KBM-7 (cell line): ENCODE measurements at regions not wholly inside any gene's neighbourhood (a gene's known extent, or its start where the extent isn't known, plus 50 kb on each side); places are given as distances from the start of the nearest gene placed in this dataset.
"Not testable (repeated sequence)": the region's sequence is repeated elsewhere in the genome, so short reads cannot be mapped to it uniquely, and the experiment has no call there.

Experiments
- DNase-seq: peaks from one replicate; pipeline ENCODE4 v3.0.0-alpha.2; 2015
- in situ Hi-C: fragments of 300-500 bp; cut with MboI; formaldehyde crosslinking; loops from 2 replicates; pipeline ENCODE4 v1.14.3; 2020; ENCODE audit warnings: low sequenced_read_pairs, low pct_unique_long_range_greater_than_20kb, mixed read lengths

DNA sequence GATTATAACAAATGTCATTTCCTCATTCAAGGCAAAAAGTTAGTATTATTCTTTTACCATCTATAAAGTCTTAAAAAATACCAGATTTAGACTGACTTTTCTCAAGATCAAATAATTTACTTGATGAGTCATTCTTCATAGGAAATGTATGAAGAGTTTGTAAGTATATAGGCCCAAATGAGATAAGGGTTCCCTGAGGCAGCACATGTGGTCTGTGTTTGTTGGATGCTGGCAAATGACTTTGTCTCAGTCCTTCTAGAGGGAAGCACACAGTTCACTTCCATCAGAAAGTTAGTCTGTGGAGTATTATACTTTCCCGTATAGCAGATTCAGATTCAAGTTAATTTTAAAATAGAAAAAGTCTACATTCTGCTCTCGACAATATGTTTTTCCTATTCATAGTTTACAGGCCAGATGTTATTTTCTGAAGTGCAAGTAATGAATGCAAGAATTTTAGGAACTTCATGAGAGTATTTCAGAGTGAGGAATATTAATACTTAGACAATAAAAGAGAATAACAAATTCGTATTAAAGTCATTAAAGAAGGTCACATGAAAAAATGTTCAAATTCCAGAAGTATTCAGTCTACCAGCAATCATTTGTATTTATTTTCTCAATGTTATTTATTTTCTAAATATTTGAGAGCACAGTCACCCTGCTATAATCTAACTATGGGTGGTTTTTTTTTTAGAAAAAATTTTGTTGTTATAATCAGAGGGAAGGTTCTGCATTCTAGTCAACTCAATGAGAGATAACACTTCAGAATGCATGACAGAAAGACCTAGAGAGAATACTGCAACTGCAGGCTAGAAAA, 601.8 kb upstream of the ZFP42 start:
- DNase-seq, result no peak
- in situ Hi-C loops, result no loop called here

GRCh38 chr4:187396106-187396505, 599.5 kb upstream of the ZFP42 start:
- DNase-seq, result no peak
- in situ Hi-C loops, result no loop called here

- in situ Hi-C loops, DNase-seq: not testable (repeated sequence)
Observed at GRCh38 chr4:187408447-187408846, 587.1 kb upstream of the ZFP42 start.

DNA sequence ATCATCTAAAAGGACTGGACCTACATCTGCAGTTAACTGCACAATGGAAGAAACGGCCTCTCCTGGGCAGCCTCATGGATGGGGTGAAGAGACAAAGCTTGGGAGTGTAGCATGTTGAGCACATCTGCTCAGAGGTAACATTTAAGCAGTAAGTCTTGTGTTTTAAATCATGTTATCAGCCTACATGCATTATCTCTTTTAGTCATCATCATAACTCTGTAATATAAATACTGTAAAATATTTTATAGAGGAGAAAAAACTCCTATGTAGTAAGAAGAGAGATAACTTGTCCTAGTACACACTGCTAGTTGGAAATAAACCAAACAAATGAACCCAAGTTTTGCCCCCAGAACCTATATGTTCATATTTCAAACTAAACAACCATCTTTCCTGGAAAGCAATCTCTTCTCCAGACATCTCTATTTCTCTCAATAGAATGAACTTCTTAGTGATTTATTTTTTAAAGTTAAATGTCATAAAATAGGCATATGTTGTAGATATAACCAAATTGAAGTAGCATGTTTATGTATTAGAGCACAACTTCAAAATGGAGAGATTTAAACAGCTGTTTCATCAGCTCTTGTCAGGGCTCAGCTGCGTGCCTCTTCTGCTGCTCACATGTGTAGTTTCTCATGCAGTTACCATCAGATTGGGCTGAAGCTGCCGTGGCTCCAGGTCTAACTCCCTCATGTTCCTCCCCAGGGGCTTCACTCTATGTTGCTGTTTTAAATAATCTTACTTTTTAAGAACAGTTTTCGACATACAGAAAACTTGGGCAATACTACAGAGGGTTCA, 581.8 kb upstream of the ZFP42 start:
- in situ Hi-C loops, result no loop called here
- no peak for DNase-seq

GRCh38 chr4:187414716-187415115, 580.9 kb upstream of the ZFP42 start:
- in situ Hi-C loops, result no loop called here
- DNase-seq, result no peak

- in situ Hi-C loops, result no loop called here
- DNase-seq, result no peak
Observed at GRCh38 chr4:187415231-187415630, 580.3 kb upstream of the ZFP42 start.

DNA sequence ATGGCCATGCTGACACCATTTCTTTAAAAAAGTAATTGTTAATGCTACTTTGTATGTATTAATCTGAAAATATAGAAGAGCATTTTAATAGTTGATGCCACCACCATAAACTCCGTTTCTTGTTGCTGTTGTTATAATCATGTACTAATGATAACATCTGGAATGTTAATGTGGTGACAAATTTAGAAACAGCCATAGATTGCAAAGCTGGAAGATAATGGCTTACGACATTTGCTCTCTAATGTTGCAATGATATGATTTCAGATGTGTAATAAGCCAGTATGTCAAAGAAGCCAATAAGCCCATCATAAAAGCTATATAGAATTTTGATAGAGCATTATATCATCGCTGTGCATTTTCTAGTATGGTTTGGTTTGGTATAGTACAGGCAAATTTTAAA, 579.4 kb upstream of the ZFP42 start:
- in situ Hi-C loops, result no loop called here
- DNase-seq, result no peak

DNA sequence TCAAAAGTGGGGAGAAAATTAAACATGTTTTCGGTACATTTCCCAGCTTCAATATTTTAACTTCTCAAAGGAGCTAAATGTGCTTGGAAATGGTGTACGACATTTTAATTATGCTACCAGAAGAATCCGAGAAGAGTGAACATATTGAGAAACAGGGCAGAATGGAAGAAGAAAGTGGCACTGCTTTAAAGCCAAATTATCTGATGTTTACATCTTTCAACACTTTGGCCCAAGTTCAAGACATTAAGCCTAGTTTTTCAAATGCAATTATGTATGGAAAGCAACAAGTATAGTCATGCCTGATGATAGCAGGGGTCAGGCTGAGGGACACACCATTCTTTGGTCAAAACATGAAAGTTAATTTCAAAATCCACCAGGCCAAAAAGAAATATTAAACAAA, 577.9 kb upstream of the ZFP42 start:
- in situ Hi-C loops, result no loop called here
- DNase-seq, result no peak

GRCh38 chr4:187422655-187423054, 572.9 kb upstream of the ZFP42 start:
- no peak for DNase-seq
- in situ Hi-C loops, result no loop called here

DNA sequence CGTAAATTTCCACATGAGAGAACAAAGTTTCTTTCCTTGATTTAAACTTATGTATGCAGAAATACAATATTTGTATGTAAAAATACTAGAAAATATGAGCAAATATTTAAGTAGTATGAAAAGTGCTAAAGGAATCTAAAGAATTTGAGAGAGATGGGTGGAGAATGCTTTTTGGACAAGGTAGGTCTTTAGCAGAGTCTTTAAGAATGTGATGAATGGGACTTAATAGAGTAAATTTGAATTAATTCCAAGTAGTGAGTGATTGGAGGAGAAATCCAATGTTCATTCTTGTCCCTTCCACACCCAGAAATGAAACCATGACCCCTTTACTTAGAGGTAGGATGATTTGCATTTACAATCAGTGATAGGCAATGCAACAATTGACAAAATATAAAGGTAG, 570.9 kb upstream of the ZFP42 start:
- no peak for DNase-seq
- in situ Hi-C loops, result no loop called here

DNA sequence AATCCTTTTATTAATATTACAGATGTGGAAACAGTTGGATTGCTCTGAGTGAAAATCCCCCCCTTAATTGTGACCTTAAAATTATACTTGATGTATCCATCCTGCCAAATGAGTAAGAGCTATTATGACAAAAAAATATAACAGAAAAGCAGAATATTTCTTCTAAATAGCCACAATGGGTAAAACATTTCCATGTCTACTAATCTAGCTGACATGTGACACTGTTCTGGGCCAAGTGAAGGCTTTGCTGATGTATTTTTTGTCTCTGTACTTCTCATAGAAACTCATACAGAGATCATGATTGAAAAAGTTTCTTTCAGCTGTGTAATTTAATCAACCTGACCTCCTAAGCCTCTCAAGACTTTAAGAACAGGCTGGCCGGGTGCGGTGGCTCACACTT, 569.1 kb upstream of the ZFP42 start:
- in situ Hi-C loops, result no loop called here

DNA sequence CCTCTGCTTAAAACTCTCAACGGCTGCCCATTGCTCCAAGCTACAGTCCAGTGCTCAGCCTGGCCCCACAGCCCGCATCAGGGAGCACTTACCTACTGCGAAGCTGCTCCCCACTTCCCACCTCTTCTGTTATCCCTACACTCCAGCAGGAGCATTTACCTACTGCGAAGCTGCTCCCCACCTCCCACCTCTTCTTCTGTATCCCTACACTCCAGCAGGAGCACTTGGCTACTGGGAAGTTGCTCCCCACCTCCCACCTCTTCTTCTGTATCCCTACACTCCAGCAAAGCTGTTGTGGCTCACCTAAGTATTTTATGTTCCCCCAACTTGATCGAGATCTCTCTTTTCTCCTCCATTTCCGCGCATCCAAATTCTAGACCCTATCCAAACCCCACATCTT, 563.3 kb upstream of the ZFP42 start:
- in situ Hi-C loops, result no loop called here

More for the DNA sequence above, 569.1 kb upstream of the ZFP42 start:
- DNase-seq, result no peak

GRCh38 chr4:187433141-187433540, 562.4 kb upstream of the ZFP42 start:
- no peak for DNase-seq
- in situ Hi-C loops, result no loop called here

More for the DNA sequence above, 563.3 kb upstream of the ZFP42 start:
- DNase-seq, result no peak

- in situ Hi-C loops, result no loop called here
- no peak for DNase-seq
Observed at GRCh38 chr4:187436251-187436650, 559.3 kb upstream of the ZFP42 start.

- no peak for DNase-seq
- in situ Hi-C loops, result no loop called here
Observed at GRCh38 chr4:187444061-187444460, 551.5 kb upstream of the ZFP42 start.

- no peak for DNase-seq
- in situ Hi-C loops, result no loop called here
Observed at GRCh38 chr4:187449702-187450101, 545.9 kb upstream of the ZFP42 start.

DNA sequence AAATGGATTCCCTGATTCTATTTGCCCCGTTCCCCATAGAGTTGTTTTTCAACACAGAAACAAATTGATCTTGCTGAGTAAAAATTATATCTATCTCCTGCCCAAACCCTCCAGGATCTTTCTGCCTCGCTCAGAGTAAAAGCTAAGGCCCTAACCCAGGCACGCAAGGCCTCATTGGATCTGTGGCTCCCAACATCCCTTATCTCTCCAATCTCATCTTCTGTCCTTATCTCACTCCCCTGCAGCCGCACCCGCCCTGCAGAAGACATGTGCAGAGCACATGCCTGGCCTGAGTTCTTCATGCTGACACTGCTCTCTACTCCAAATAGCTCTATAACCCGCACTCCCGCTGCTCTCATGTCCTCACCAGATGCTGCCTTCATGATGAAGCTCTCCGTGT, 543.8 kb upstream of the ZFP42 start:
- DNase-seq, result no peak
- in situ Hi-C loops, result no loop called here

DNA sequence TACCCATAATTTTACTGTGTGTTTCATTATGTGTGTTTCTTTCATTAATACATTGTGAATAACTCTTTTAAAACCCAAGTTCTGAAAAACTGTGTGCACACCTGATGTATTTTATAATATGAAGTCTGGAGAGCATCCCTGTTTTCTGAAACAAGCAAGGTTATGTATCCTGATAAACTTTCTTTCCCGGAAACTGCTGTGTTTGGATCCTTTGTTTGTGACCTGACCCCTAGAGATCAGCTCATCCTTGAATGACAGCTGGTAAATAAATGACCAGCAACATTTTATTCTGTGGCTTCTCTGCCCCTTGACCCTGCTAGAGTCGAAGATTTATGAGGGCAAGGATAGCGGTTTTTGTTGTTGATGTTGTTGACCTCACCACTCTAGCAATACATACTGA, 535.6 kb upstream of the ZFP42 start:
- no peak for DNase-seq
- in situ Hi-C loops, result no loop called here

- DNase-seq, result no peak
- in situ Hi-C loops, result no loop called here
Observed at GRCh38 chr4:187464573-187464972, 531.0 kb upstream of the ZFP42 start.

GRCh38 chr4:187467224-187467623, 528.3 kb upstream of the ZFP42 start:
- in situ Hi-C loops, result no loop called here
- DNase-seq, result no peak

GRCh38 chr4:187469627-187470026, 525.9 kb upstream of the ZFP42 start:
- in situ Hi-C loops, result no loop called here
- DNase-seq, result no peak
